ENCODE measurements at regions not wholly inside any gene's neighbourhood (a gene's known extent, or its start where the extent isn't known, plus 50 kb on each side); places are given as distances from the start of the nearest gene placed in this dataset.
"Not testable (repeated sequence)": the region's sequence is repeated elsewhere in the genome, so short reads cannot be mapped to it uniquely, and the experiment has no call there.

- DNase-seq, result no peak
- intact Hi-C loops (cut with DNase I; ENCODE audit: low total_unique reads), result no loop called here
- H3K9me3 ChIP-seq, result no peaks in the 10 kb centered on the region
- H3K4me3 ChIP-seq, result no peak overlapping the region
- H3K27me3 ChIP-seq, result no peaks in the 10 kb centered on the region
- H3K4me1 ChIP-seq, result no peaks in the 10 kb centered on the region
- no peak overlapping the region for H3K27ac ChIP-seq
- no peak for TF ChIP-seq POLR2A (IDR thresholded peaks at IDR 0.05)
- no peak for TF ChIP-seq CTCF (IDR thresholded peaks at IDR 0.05)
- no peaks in the 10 kb centered on the region for H3K36me3 ChIP-seq
These were observed 134.1 kb upstream of the IFNE start for GRCh38 chr9:21616082-21616778.

- intact Hi-C loops (cut with DNase I; ENCODE audit: low total_unique reads), result no loop called here
- no peak for TF ChIP-seq CTCF (IDR thresholded peaks at IDR 0.05)
- TF ChIP-seq POLR2A (IDR thresholded peaks at IDR 0.05), result no peak
- Histone ChIP-seq H3K36me3 (no peaks in the 10 kb centered on the region), H3K4me1 (no peaks in the 10 kb centered on the region), H3K4me3 (no peak overlapping the region), H3K27ac (no peak overlapping the region), H3K9me3 (no peaks in the 10 kb centered on the region), H3K27me3 (no peaks in the 10 kb centered on the region)
- no peak for DNase-seq
These were observed 142.8 kb upstream of the IFNE start for GRCh38 chr9:21624675-21625644.

- DNase-seq, result no peak
- TF ChIP-seq POLR2A (IDR thresholded peaks at IDR 0.05) (no peak), CTCF (IDR thresholded peaks at IDR 0.05) (no peak)
- Histone ChIP-seq H3K4me3 (no peak overlapping the region), H3K36me3 (no peaks in the 10 kb centered on the region), H3K27me3 (no peaks in the 10 kb centered on the region), H3K9me3 (no peaks in the 10 kb centered on the region), H3K27ac (no peak overlapping the region), H3K4me1 (no peaks in the 10 kb centered on the region)
- intact Hi-C loops (cut with DNase I; ENCODE audit: low total_unique reads), result no loop called here
These were observed 144.4 kb upstream of the IFNE start for GRCh38 chr9:21626493-21626892.

GRCh38 chr9:21628954-21629353 is 146.8 kb upstream of the IFNE start:
- DNase-seq; intact Hi-C loops (cut with DNase I; ENCODE audit: low total_unique reads); H3K36me3 ChIP-seq; H3K4me3 ChIP-seq; H3K27me3 ChIP-seq; H3K27ac ChIP-seq; H3K9me3 ChIP-seq; H3K4me1 ChIP-seq: not testable (repeated sequence)

GRCh38 chr9:21634951-21635350 is 152.8 kb upstream of the IFNE start:
- TF ChIP-seq POLR2A (IDR thresholded peaks at IDR 0.05) (no peak), CTCF (IDR thresholded peaks at IDR 0.05) (no peak)
- Histone ChIP-seq H3K27me3 (no peaks in the 10 kb centered on the region), H3K4me3 (no peak overlapping the region), H3K9me3 (no peaks in the 10 kb centered on the region), H3K4me1 (no peaks in the 10 kb centered on the region), H3K36me3 (no peaks in the 10 kb centered on the region), H3K27ac (no peak overlapping the region)
- DNase-seq, result no peak
- intact Hi-C loops (cut with DNase I; ENCODE audit: low total_unique reads), result no loop called here

Measured in uterus (tissue), 3 donors.